ENCODE measurements at regions not wholly inside any gene's neighbourhood (a gene's known extent, or its start where the extent isn't known, plus 50 kb on each side); places are given as distances from the start of the nearest gene placed in this dataset.

DNA sequence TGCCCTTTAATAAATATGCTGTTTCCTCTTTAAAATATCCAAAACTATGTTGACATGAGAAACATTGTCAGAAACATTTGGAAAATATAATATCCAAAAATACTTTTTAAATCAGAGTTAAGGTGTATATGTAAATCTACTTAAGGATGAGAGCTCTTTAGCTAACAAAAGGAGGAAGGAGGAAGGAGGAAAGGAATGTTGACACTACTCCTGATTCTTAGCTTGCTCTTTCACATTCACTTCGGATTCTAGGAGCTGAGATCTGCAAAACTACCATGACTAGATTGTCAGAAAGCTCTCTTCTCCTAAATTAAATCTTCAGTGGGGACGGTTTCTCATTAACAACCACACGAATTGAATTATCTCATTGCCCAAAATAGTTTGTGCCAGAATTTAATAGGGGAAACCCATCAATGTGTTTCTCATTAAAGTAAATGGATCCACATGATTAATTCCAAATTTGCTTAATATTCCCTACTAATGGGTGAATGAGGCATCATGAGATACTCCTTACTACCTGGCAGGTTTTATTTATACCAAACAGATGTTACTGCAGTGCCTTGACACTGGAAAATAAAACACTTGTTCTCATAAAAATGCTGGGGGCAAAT is 509.1 kb downstream of the MBD2 start:
- no peak overlapping the region for H3K4me3 ChIP-seq
- TF ChIP-seq POLR2A (IDR thresholded peaks at IDR 0.05), result no peak
- TF ChIP-seq EP300 (IDR thresholded peaks at IDR 0.05), result no peak
- TF ChIP-seq, protein P1, sequence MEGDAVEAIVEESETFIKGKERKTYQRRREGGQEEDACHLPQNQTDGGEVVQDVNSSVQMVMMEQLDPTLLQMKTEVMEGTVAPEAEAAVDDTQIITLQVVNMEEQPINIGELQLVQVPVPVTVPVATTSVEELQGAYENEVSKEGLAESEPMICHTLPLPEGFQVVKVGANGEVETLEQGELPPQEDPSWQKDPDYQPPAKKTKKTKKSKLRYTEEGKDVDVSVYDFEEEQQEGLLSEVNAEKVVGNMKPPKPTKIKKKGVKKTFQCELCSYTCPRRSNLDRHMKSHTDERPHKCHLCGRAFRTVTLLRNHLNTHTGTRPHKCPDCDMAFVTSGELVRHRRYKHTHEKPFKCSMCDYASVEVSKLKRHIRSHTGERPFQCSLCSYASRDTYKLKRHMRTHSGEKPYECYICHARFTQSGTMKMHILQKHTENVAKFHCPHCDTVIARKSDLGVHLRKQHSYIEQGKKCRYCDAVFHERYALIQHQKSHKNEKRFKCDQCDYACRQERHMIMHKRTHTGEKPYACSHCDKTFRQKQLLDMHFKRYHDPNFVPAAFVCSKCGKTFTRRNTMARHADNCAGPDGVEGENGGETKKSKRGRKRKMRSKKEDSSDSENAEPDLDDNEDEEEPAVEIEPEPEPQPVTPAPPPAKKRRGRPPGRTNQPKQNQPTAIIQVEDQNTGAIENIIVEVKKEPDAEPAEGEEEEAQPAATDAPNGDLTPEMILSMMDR (IDR thresholded peaks at IDR 0.05), result no peak
- TF ChIP-seq POLR2AphosphoS5 (IDR thresholded peaks at IDR 0.05), result no peak
- WGBS, 2 donors, result 14 to 22% methylated on average over 3 of the region's 3 CpGs
- ATAC-seq (ENCODE audit: low FRiP score in 2 of 2), result no peak
- H3K27me3 ChIP-seq, result no peaks in the 10 kb centered on the region
- H3K4me1 ChIP-seq, result no peaks in the 10 kb centered on the region
- no peak overlapping the region for H3K27ac ChIP-seq
- DNase-seq, result no peak
- no peaks in the 10 kb centered on the region for H3K36me3 ChIP-seq
- peaks cover 0 to 3% (median under 1%) of the 10 kb centered on the region in 4 donors for H3K9me3 ChIP-seq

DNA sequence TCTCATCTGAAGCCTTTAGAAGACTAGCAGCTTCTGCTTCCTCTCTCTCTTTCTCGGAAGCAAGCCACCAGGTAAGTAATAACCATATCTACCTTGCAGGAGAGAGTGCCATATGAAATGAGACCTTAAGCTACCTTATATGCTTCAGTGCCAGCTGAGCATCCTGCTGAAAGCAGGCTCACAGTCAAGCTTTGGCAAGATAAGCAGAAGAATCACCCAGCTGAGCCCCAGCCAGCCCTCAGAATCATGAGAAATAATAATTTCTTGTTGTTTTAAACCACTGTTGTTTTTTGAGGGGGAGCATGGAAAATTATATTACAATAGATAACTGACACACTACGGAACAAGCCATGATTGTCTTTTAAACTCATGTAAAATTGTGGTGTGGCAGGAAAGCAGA is 514.4 kb downstream of the MBD2 start:
- 75 to 81% methylated on average over 2 of the region's 2 CpGs for WGBS, 2 donors

DNA sequence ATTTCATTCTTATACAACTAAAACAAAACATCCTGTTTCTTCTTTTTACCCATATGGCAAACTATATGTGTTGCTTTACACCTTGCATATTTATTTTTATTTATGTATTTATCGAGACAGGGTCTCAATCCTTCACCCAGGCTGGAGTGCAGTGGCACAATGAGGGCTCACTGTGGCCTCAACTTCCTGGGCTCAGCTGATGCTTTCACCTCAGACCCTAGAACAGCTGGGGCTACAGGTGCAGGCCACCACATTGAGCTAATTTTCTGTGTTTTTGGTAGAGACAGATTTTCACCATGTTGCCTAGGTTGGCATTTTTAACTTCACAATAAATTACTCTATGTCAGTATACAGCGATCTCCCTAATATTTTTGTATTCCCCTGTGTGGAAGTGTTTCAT is 522.0 kb downstream of the MBD2 start:
- Histone ChIP-seq H3K27ac (no peak overlapping the region), H3K36me3 (no peaks in the 10 kb centered on the region), H3K4me3 (no peak overlapping the region), H3K27me3 (no peaks in the 10 kb centered on the region), H3K4me1 (no peaks in the 10 kb centered on the region), H3K9me3 (no peaks in the 10 kb centered on the region)
- ATAC-seq (ENCODE audit: low FRiP score in 2 of 2) (no peak), DNase-seq (no peak)
- TF ChIP-seq EP300 (IDR thresholded peaks at IDR 0.05) (no peak), POLR2A (IDR thresholded peaks at IDR 0.05) (no peak), POLR2AphosphoS5 (IDR thresholded peaks at IDR 0.05) (no peak)
- TF ChIP-seq, protein P1 (IDR thresholded peaks at IDR 0.05), result no peak
- 82 to 85% methylated on average over 2 of the region's 2 CpGs for WGBS, 2 donors

More for the DNA sequence above, 514.4 kb downstream of the MBD2 start:
- H3K4me1 ChIP-seq, result no peaks in the 10 kb centered on the region
- TF ChIP-seq POLR2A (IDR thresholded peaks at IDR 0.05), result no peak
- TF ChIP-seq, protein P1 (IDR thresholded peaks at IDR 0.05), result no peak
- TF ChIP-seq EP300 (IDR thresholded peaks at IDR 0.05), result no peak
- no peak for TF ChIP-seq POLR2AphosphoS5 (IDR thresholded peaks at IDR 0.05)
- DNase-seq, result no peak
- no peak overlapping the region for H3K4me3 ChIP-seq
- no peak overlapping the region for H3K27ac ChIP-seq
- no peaks in the 10 kb centered on the region for H3K27me3 ChIP-seq
- no peak for ATAC-seq (ENCODE audit: low FRiP score in 2 of 2)
- H3K36me3 ChIP-seq, result no peaks in the 10 kb centered on the region
- H3K9me3 ChIP-seq, result peaks cover 0 to 8% (median 6%) of the 10 kb centered on the region in 4 donors

DNA sequence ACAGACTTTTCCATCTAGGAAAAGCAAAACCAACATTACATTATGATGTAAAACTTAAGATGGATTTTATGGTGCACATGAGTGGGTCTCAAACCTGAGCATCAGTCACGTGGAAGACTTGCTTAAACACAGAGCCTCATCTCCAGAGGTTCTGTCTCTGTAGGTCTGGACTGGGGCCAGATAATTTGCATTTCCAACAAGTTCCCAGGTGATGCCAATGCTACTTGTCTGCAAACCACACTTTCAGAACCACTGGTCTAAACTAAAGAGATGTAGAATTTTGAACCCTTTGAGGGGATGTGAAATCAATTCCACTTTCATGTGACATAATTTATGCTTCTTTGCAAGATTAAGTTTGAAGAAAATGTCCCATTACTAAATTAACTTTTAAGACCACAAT is 522.8 kb downstream of the MBD2 start:
- no peaks in the 10 kb centered on the region for H3K9me3 ChIP-seq
- H3K4me1 ChIP-seq, result no peaks in the 10 kb centered on the region
- no peak for DNase-seq
- no peak overlapping the region for H3K4me3 ChIP-seq
- H3K27me3 ChIP-seq, result no peaks in the 10 kb centered on the region
- no peaks in the 10 kb centered on the region for H3K36me3 ChIP-seq
- WGBS, 2 donors, result 68 to 88% methylated on average over 1 of the region's 1 CpG
- H3K27ac ChIP-seq, result no peak overlapping the region
- no peak for ATAC-seq (ENCODE audit: low FRiP score in 2 of 2)
- TF ChIP-seq POLR2A (IDR thresholded peaks at IDR 0.05) (no peak), EP300 (IDR thresholded peaks at IDR 0.05) (no peak), POLR2AphosphoS5 (IDR thresholded peaks at IDR 0.05) (no peak)
- TF ChIP-seq, protein P1 (IDR thresholded peaks at IDR 0.05), result no peak

DNA sequence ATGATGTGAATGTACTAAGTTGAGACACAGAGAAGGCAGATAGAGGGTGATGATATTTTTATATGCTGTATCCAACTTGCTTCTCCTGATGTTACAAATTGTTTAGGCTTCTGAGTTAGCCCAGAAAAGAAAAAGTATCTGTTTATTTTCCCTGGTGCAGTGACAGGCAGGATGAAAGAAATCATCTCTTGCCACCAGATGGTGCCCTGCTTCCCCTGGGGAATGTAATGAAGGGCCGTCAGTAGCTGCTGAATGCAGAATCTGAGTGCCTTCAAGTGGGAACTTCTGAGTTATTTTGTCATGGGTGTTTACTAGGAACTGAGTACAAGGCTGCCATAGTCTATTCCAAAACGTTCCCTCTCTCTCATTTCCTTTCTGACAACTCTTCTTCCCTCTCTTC is 525.6 kb downstream of the MBD2 start:
- H3K4me1 ChIP-seq, result no peaks in the 10 kb centered on the region
- DNase-seq (peak in 1 of 2 donors; percentile 45), ATAC-seq (ENCODE audit: low FRiP score in 2 of 2) (peak; percentile 35 to 76)
- no peak for TF ChIP-seq POLR2AphosphoS5 (IDR thresholded peaks at IDR 0.05)
- no peak for TF ChIP-seq POLR2A (IDR thresholded peaks at IDR 0.05)
- TF ChIP-seq EP300 (IDR thresholded peaks at IDR 0.05), result no peak
- TF ChIP-seq, protein P1 (IDR thresholded peaks at IDR 0.05), result peak in 5 of 6 experiments; percentile 22 to 66 (median 41)
- no peaks in the 10 kb centered on the region for H3K36me3 ChIP-seq
- no peaks in the 10 kb centered on the region for H3K27me3 ChIP-seq
- 2% methylated on average over 2 of the region's 2 CpGs for WGBS, 2 donors
- no peak overlapping the region for H3K27ac ChIP-seq
- H3K4me3 ChIP-seq, result no peak overlapping the region
- no peaks in the 10 kb centered on the region for H3K9me3 ChIP-seq
